WTC11 (cell line): ENCODE measurements at regions not wholly inside any gene's neighbourhood (a gene's known extent, or its start where the extent isn't known, plus 50 kb on each side); places are given as distances from the start of the nearest gene placed in this dataset.

Experiments
- CTCF ChIP-seq: fragments of 200-600 bp; IDR thresholded peaks from 2 replicates; pipeline ENCODE4 v1.8.0; 2022; ENCODE audit warnings: antibody characterized with exemption
- E2F1 ChIP-seq: sonication (generic); formaldehyde crosslinking; IDR thresholded peaks from 2 replicates; pipeline ENCODE4 v1.8.0; 2022; ENCODE audit warnings: mild to moderate bottlenecking, missing genetic modification reagents
- NFYB ChIP-seq: sonication (generic); formaldehyde crosslinking; conservative IDR thresholded peaks from 2 replicates; pipeline ENCODE4 v1.8.0; 2022; ENCODE audit warnings: low read depth, missing genetic modification reagents
- TCF7 ChIP-seq: sonication (generic); formaldehyde crosslinking; IDR thresholded peaks from 2 replicates; pipeline ENCODE4 v1.8.0; 2022; ENCODE audit warnings: mild to moderate bottlenecking, low read depth, missing genetic modification reagents, moderate library complexity
- TP53 ChIP-seq: sonication (generic); formaldehyde crosslinking; IDR thresholded peaks from 2 replicates; pipeline ENCODE4 v1.8.1; 2023; ENCODE audit warnings: mild to moderate bottlenecking, missing genetic modification reagents
- USF1 ChIP-seq: sonication (generic); formaldehyde crosslinking; IDR thresholded peaks from 2 replicates; pipeline ENCODE4 v1.8.0; 2022; ENCODE audit warnings: mild to moderate bottlenecking, missing genetic modification reagents
- ZBTB21 ChIP-seq: sonication (generic); formaldehyde crosslinking; IDR thresholded peaks from 2 replicates; pipeline ENCODE4 v1.8.1; 2023; ENCODE audit warnings: mild to moderate bottlenecking, missing genetic modification reagents, borderline replicate concordance
- ZNF281 ChIP-seq: sonication (generic); formaldehyde crosslinking; IDR thresholded peaks from 2 replicates; pipeline ENCODE4 v1.8.0; 2023; ENCODE audit warnings: mild to moderate bottlenecking, missing genetic modification reagents
- ZNF512 ChIP-seq: sonication (generic); formaldehyde crosslinking; IDR thresholded peaks from 2 replicates; pipeline ENCODE4 v1.8.1; 2022; ENCODE audit warnings: missing genetic modification reagents, borderline replicate concordance

GRCh38 chr22:27124351-27124966, 467.1 kb downstream of the MIAT start:
- no peak for TF ChIP-seq CTCF
- TF ChIP-seq ZNF512 (CRISPR knock-in tag) = no peak
- no peak for TF ChIP-seq TP53
- TF ChIP-seq NFYB (CRISPR knock-in tag) = no peak
- TF ChIP-seq TCF7 (CRISPR knock-in tag) = no peak
- no peak for TF ChIP-seq USF1 (CRISPR knock-in tag)
- TF ChIP-seq ZNF281 (CRISPR knock-in tag) = no peak
- TF ChIP-seq E2F1 (CRISPR knock-in tag) = no peak
- no peak for TF ChIP-seq ZBTB21 (CRISPR knock-in tag)
